Activated CD4-positive, alpha-beta T cell treated with anti-CD3 and anti-CD28 coated beads, Interleukin-2, Interleukin-6, amounts not matched to agents 100 ng/mL and 50 ng/mL, durations not matched to agents 16 hours and 8 hours (primary cell): ENCODE measurements at regions not wholly inside any gene's neighbourhood (a gene's known extent, or its start where the extent isn't known, plus 50 kb on each side); places are given as distances from the start of the nearest gene placed in this dataset.
"Not testable (repeated sequence)": the region's sequence is repeated elsewhere in the genome, so short reads cannot be mapped to it uniquely, and the experiment has no call there.

Experiments used
- DNase-seq: peaks from one replicate; pipeline ENCODE4 v3.0.0-alpha.2; 2020

DNA sequence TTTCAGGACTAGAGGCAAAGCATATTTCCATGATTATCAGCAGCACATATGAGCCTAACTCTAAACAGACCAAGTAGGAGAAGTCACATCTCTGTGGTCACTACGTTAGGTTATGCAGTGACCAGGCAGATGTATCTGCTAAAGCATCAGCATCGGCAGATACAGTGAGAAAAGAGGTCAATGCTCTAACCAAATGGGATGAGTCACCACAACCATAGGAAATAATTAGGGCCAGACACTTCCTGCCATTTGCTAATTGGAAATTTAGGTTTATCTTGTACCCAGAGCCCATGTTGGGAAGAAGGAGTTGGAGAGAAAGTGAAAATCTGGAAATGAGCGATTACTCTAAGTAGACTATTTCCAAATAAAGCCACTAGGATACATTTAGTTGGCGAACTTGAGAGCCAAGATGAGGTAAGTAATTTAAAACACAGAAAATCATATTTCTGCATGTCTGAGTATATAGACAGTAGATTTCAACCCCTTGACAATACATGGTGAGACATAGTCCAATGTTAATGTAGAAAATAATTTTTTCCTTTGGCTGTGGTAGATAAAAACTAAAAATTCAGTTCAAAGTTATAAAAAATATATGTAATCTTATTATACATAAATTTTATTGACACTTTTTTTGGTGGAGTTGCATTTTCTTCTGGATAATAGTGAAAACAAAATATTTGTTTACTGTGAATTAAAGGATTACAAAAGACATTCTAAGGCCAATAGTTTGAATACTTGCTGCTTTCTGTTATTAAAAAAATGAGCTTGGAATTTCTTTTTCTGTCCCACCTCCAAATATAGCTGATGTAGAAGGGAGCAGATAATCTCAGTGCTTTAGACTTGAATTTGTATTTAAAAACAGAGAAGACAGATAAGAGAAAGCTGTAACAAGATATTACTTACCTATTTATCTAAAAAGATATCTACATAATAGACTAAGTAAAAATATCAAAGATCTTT, 104.4 kb upstream of the CSNK1A1L start:
- no peak for DNase-seq

DNA sequence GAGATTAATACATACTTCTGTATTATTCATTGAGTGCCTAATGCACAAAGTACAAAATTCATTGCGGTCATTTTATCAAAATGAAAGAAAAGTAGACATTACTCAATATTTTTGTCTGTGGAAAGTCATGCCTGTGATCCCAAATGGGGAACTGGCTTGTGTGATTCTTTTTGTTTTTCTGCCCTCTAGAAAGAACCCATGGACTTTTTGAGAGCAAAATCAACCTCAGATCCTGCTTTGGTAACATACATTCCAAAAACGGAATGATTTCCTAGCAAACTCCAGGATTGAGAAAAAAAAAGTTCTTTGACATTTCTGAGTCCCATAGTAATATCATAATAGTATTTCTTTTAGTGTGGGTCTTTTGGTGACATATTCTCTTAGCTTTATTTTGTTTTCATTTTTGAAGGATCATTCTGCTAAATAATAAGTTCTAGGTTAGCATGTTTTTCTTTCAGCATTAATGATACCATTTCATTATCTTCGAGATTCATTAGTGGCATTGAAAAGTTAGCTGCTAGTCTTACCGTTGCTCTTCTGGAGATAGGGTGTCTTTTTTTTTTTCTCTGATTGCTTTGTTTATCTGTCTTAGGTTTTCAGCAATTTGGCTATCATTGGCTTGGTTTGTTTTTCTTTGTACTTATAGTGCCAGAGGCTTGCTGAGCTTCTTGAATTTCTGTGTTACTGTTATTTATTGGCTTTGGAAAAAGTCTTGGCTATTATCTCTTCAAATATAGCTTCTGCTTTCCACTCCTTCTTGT, 102.4 kb upstream of the CSNK1A1L start:
- DNase-seq = no peak

DNA sequence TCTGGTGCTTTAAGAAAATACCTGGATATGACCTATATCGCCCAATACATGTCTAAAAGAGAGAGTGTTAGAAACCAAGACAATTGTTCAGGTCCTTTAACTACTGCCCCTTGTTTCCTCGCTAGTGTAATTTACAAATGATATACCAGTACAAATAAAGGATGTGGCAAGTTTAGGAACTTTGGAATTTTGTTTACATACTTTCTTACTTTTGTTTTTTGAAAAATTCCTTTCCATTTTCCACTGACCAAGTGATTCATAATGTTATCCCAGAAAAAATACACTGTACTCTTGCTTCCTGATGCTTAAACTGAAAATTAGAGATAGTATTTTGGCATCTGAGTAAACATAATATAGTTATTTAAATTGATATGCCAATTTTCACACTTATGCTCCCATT, 96.8 kb upstream of the CSNK1A1L start:
- no peak for DNase-seq

DNA sequence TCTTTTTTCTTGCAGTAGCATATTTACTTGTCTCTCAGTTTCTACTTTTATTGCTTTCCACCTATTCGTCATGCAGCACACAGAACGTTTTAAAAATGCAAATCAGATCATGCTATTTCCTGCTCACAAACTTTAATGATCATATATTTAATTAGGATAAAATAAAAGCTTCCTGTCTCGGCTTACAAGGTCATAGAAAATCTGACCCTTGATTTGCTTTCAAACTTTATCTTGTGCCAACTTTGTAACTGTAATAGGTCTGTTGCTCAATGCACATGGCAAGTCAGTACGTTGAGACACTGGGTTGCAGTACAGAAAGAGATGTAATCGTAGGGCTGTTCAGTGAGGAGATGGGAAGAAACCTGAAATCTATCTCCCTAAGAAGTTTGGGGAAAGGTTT, 95.6 kb upstream of the CSNK1A1L start:
- DNase-seq = no peak

DNA sequence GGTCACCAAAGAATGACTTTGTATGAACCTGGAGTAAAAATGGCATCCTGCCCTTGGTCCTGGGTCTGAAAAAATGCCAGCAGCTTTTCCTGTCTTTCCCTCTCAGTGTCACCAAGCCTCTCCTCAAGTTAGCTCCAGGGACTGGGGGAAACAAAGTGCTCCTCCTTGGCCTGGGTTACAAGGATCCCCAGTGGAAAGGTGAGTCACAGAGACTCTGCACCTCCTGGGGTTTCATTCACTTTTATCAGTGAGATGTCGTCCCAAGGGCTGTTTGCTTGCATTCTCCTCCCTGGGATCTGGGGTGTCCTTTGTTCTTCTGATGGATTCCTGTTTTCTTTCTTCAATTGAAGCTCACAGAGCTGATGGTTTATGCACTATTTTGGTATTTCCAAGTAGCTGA, 93.2 kb upstream of the CSNK1A1L start:
- DNase-seq = no peak

DNA sequence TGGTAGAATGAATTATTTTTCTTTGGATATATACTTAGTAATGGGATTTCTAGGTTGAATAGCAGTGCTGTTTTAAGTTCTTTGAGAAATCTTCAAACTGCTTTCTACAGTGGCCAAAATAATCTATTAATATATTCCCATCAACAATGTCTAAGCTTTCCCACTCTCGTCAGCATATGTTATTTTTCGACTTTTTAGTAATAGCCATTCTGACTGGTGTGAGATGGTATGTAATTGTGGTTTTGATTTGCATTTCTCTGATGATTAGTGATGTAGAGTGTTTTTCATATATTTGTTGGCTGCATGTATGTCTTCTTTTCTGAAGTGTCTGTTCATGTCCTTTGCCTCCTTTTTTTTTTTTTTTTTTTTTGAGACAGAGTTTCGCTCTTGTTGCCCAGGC, 90.2 kb upstream of the CSNK1A1L start:
- no peak for DNase-seq

DNA sequence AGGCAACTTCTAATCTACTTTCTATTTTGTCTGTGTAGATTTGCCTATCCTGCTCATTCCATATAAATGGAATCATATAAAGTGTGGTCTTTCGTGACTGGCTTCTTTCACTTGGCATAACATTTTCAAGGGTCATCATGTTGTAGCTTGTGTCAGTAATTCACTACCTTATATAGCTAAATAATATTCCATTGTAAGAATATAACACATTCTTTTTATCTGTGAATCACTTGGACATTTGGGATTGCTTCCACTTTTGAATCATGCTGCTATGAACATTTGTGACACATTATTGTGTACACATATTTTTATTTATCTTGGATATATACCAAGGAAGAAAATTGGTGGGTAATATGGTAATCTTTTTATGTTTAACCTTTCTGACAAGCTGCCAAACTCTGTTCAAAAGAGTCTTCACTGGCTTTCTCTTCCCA, 89.0 kb upstream of the CSNK1A1L start:
- no peak for DNase-seq

DNA sequence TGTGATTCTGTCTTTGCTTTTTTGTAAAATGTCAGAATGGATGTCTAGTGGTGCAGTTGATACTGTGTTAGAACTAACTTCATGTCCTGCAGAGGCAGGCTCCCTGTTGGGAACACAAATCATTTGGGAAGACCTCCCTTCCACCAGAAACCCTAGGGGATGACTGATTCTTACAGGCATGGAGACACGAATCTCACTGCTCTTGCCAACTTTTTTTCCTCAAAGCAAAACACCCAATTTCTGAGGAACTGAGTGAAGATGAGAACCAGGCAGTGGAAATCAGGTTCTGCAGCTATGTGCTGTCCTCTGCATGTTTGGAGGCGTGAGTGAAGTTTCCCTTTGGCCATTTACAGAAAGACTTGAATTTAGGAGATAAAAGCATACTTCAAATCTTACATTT, 87.5 kb upstream of the CSNK1A1L start:
- no peak for DNase-seq

DNA sequence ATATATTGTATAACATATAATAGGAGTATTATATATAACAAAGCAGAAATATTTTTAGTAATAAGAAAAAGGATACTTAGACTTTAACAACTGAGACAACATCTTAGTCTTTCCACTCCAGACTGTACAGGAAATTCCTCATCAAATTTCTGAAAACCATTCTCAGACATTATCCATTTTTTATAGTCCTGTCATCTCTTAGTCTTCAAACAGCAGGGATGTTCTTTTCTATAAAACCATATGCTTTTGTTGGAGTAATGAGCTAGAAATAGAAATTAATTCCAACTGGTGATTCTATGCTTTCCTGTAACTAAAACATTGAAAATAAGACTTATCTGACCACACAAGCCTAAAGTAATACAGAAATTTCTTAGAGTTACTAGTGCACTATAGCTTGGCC, 82.2 kb upstream of the CSNK1A1L start:
- no peak for DNase-seq

DNA sequence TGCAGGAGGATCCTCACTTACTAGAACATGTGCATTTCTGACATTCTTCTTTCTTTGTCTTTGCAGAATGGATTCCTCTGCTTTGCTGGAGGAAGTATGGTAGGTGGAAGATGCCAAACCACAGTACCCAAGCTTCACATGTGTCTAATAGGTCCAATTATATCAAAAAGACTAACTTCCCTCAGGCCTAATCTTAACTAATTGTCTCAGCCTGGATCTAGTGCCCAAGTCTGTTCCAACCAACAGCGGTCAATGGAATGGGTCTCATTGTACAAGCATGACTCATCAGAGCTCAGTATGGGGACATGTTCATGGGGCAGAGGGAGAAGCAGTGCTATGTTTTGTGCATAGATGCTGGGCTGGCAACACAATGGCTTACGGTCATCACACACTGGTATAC, 81.6 kb upstream of the CSNK1A1L start:
- DNase-seq = no peak

DNA sequence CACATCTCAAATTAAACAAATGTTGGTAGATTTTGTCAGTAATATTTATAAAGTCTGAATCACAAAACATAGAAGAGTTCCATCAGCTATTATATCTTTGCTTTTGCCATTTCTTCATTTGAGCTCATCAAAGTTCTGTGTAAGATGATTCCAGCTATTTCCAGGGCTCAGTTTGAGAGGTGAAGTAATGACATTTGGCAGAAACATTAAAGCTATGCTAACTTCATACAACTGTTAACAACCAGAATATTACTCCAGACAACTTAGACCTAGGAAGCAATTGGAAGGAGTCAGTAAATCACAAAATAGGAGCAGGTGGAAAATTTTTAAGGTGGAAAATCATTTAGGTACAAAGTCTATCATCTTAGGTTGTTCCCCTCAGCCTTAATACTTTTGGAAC, 76.2 kb upstream of the CSNK1A1L start:
- no peak for DNase-seq

DNA sequence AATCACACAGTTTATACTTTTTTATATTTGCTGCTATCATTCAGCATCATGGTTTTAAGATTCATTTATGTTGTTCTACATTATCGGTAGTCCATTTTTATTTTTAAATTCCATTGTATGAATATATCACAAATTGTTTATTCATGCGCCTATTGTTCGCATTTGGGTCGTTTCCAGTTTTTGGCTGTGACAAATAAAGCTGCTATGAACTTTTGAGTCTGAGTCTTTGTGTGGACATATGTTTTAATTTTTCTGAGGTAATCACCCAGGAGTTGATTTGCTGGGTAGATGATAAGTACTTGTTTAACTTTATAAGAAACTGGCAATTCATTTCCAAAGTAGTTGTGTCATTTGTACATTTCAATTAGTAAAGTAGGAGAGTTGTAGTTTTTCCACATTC, 74.2 kb upstream of the CSNK1A1L start:
- DNase-seq = no peak

DNA sequence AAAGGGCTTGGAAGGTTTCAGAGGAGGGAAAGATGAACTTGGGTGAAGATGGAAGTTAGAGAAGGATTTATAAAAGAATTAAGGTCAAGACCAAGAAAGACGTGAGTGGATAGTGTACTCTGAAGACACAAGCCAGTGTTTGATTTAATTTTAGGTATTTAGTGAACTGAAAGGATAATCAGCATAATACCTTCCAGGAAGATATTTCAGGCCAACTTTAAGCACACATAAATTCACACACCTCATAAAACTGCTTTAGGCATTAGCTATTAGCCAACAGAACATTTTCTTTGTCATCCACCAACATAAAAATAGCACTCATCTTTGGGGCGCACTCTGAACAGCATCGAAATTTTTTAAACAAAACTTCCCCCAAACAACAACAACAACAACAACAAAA, 71.7 kb upstream of the CSNK1A1L start:
- no peak for DNase-seq

DNA sequence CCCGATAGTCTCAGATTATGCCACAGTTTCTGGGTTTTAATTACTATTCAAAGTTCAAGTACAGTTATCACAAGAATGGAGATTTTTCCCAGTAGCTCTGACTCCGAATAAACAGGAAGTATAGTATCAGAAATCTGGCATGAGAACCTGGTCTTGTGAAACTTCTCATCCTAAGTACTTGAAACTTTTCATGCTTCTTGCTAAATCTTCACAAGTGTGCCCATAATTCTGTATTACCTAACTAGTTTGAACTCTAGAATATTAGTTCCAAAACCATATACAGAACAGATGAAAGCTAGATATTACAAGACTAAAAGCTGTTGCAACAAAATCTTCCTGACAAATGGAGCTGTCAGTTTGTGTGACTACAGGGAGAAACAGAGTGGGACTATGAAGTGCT, 70.5 kb upstream of the CSNK1A1L start:
- DNase-seq = no peak

DNA sequence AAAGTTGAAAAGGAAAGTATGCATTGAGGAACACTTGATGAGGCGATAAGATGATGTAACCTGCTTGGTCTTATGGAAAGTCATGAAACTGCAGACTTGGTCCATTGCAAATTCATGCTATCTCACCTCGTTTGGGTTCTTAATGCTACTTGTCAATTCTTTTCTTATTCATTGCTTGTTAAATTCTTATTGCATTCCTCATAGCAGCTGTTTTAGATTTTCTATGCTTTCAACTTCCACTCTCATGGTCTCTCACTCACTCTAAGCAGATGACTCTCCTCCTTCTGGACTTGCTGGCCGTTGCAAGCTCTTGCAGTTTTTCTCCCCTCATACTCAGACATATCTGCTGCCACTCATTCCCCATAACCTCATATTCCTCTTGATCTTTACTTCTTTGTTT, 67.8 kb upstream of the CSNK1A1L start:
- DNase-seq = no peak

DNA sequence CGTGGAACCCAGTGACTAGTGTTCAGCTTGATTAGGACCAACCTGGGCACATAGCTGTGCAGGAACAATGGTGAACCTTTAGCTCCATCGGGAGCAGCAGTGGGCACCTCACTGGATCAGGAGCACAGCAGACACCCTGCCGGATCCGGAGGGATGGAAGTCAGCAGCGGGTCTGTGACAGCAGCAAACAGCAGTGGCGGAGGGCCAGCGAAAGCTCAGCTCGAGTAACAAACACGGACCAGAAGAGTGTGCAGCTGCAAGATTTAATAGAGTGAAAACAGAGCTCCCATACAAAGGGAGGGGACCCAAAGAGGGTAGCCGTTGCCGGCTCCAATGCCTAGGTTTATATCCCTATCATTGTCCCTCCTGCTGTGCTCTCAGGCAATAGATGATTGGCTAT, 66.8 kb upstream of the CSNK1A1L start:
- DNase-seq = not testable (repeated sequence)

DNA sequence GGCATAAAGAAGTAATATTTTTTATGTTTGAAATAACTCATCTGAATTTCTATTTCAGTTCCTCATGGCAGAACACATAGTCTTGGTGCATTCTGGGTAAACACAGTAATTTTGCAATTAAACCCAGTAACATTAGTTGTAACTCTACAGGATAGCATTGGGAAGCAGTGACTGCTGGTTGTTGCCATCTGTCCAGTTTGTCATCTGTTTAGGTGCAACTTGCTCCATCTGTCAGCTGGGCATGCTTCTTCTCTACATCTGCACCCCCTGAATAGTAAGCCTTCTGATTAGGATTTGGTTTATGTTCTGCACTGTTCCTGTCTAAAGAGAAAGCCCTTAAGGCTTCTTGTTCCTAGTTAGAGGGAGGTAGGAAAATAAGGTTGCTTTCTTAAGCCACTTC, 63.5 kb upstream of the CSNK1A1L start:
- no peak for DNase-seq

DNA sequence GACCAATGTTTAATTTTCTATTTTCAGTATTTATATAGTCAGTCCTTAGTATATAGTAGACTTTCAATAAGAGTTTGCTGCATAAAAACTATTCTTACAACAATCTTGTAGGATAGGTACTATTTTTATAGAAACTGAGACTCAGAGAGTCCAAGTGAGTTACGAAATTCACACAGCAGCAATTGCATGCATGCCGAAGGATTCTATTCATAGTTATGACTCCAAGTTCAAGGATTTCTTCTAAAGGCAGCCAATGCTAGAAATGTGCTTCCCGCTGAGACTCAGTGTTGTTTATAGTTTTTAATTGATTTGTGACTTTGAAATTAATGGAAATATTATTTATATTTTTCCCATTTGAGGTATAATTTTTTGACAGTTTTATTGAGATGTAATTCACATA, 62.7 kb upstream of the CSNK1A1L start:
- DNase-seq = no peak

DNA sequence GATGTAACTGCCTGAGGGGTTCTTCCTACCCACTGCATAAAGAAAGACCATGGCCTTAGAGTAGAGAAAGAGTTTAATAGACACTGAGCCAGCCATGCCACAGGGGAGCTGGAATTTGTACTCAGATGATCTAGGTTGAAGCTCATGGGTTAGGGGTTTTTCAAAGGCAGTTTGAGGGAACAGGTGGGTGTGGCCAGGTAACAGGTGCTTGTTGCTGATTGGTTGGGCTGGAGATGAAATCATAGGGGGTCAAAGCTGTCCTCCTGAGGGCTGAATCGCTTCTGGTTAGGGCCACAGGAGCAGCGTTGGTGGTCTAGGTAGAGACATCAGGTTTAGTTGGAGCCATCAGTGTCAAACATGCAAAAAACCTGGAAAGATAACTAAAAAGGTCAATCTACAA, 59.2 kb upstream of the CSNK1A1L start:
- no peak for DNase-seq

DNA sequence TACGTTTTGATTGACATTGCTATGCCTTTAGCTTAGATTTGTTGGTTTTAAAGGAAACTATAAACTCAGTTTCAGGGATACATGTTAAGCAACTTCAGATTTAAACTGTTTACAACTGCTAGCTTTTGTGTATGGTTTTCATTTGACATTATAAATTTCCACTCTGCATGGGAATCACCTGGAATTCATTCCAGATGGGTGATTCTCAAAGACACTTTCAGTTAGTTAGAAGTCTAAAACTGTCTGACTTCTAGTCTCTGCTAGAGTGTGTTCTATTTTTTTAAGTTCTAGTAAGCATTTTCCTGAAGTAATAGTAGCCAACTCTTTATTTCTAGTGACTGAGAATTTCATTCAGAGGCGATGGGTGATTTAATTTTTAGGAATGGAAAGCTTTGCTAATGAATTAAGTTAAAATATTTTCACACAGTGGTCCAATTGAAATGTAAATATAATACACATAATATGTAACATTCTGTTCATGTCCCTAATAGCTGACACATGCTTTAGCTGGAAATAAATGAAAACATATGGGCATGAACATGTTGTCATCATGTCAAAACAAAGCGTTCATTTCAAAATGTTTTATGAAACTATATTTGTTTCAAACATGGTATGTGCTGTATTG, 58.3 kb upstream of the CSNK1A1L start:
- DNase-seq = no peak

DNA sequence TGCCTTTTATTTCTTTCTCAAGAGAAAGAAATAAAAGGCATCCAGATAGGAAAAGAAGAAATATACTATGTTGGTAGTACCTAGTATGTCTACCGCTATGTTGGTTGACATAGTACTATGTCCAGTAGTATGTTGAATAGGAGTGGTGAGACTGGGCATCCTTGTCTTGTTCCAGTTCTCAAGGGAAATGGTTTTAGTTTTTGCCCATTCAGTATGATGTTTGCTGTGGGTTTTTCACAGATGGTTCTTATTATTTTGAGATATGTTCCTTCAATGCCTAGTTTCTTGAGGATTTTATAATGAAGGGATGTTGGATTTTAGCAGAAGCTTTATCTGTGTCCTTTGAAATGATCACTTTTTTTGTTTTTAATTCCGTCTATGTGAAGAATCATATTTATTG, 53.0 kb upstream of the CSNK1A1L start:
- no peak for DNase-seq

DNA sequence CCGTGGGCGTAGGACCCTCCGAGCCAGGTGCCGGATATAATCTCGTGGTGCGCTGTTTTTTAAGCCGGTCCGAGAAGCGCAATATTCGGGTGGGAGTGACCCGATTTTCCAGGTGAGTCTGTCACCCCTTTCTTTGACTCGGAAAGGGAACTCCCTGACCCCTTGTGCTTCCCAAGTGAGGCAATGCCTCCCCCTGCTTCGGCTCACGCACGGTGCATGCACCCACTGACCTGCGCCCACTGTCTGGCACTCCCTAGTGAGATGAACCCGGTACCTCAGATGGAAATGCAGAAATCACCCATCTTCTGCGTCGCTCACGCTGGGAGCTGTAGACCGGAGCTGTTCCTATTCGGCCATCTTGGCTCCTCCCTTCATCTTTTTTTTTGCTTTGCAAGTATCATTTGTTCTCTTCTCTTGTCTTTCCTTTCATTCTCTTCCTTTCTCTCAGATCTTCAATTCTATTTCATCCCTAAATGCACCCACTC, 50.2 kb upstream of the CSNK1A1L start:
- not testable (repeated sequence) for DNase-seq
